DMS 273 (cell line): ENCODE measurements at regions not wholly inside any gene's neighbourhood (a gene's known extent, or its start where the extent isn't known, plus 50 kb on each side); places are given as distances from the start of the nearest gene placed in this dataset.
"Not testable (repeated sequence)": the region's sequence is repeated elsewhere in the genome, so short reads cannot be mapped to it uniquely, and the experiment has no call there.

Experiments used
- DNase-seq: peaks from one replicate; lab custom pipeline; 2025; ENCODE audit not compliant: unreplicated experiment; lab: John Stamatoyannopoulos, UW

GRCh38 chr1:96116731-96117130 is 604.9 kb upstream of the PTBP2 start:
- no peak for DNase-seq

GRCh38 chr1:96130432-96130831 is 591.2 kb upstream of the PTBP2 start:
- DNase-seq, result no peak

GRCh38 chr1:96144636-96145035 is 576.9 kb upstream of the PTBP2 start:
- no peak for DNase-seq

GRCh38 chr1:96145492-96145891 is 576.1 kb upstream of the PTBP2 start:
- no peak for DNase-seq

- DNase-seq, result not testable (repeated sequence)
Measured at GRCh38 chr1:96152957-96153356, 568.6 kb upstream of the PTBP2 start.

- DNase-seq, result no peak
Measured at GRCh38 chr1:96157101-96157500, 564.5 kb upstream of the PTBP2 start.

- no peak for DNase-seq
Measured at GRCh38 chr1:96159379-96159778, 562.2 kb upstream of the PTBP2 start.

GRCh38 chr1:96164053-96164452 is 557.5 kb upstream of the PTBP2 start:
- peak; percentile 77 for DNase-seq

GRCh38 chr1:96178053-96178452 is 543.5 kb upstream of the PTBP2 start:
- DNase-seq, result no peak

- DNase-seq, result no peak
Measured at GRCh38 chr1:96183485-96183884, 538.1 kb upstream of the PTBP2 start.

GRCh38 chr1:96183928-96184327 is 537.7 kb upstream of the PTBP2 start:
- DNase-seq, result no peak

- no peak for DNase-seq
Measured at GRCh38 chr1:96185181-96185580, 536.4 kb upstream of the PTBP2 start.

GRCh38 chr1:96187020-96187419 is 534.6 kb upstream of the PTBP2 start:
- DNase-seq, result no peak

GRCh38 chr1:96191165-96191564 is 530.4 kb upstream of the PTBP2 start:
- no peak for DNase-seq

GRCh38 chr1:96206451-96206850 is 515.1 kb upstream of the PTBP2 start:
- DNase-seq, result no peak

GRCh38 chr1:96207936-96208335 is 513.6 kb upstream of the PTBP2 start:
- no peak for DNase-seq

GRCh38 chr1:96208428-96208827 is 513.2 kb upstream of the PTBP2 start:
- no peak for DNase-seq

- no peak for DNase-seq
Measured at GRCh38 chr1:96210054-96210453, 511.5 kb upstream of the PTBP2 start.

- DNase-seq, result no peak
Measured at GRCh38 chr1:96211202-96211601, 510.4 kb upstream of the PTBP2 start.

GRCh38 chr1:96214982-96215381 is 506.6 kb upstream of the PTBP2 start:
- DNase-seq, result no peak

- DNase-seq, result no peak
Measured at GRCh38 chr1:96220651-96221050, 500.9 kb upstream of the PTBP2 start.

- no peak for DNase-seq
Measured at GRCh38 chr1:96222701-96223100, 498.9 kb upstream of the PTBP2 start.

GRCh38 chr1:96224229-96224628 is 497.4 kb upstream of the PTBP2 start:
- not testable (repeated sequence) for DNase-seq

- DNase-seq, result no peak
Measured at GRCh38 chr1:96233422-96233821, 488.2 kb upstream of the PTBP2 start.
